Neural cell (in vitro differentiated cells): ENCODE measurements at regions not wholly inside any gene's neighbourhood (a gene's known extent, or its start where the extent isn't known, plus 50 kb on each side); places are given as distances from the start of the nearest gene placed in this dataset.

Experiments used
- H2AFZ ChIP-seq: fragments of 200-600, 300-800 bp; sonication (generic), shearing (Covaris generic); 2 replicates; pipeline ENCODE4 v1.6.0; 2014; ENCODE audit warnings: low read depth, mild to moderate bottlenecking, antibody characterized with exemption, low read length, moderate library complexity
- H3F3A ChIP-seq: fragments of 200-600 bp; shearing (Covaris generic); 2 replicates; pipeline ENCODE4 v1.6.1; 2016; ENCODE audit warnings: mild to moderate bottlenecking, moderate library complexity, mixed read lengths, antibody characterized with exemption, low read length; ENCODE audit not compliant: insufficient read depth, poor library complexity, severe bottlenecking
- H3K27ac ChIP-seq: fragments of 200-600, 300-800 bp; sonication (generic), shearing (Covaris generic); 2 replicates; pipeline ENCODE4 v1.5.1; 2014; ENCODE audit warnings: mild to moderate bottlenecking, low read length, moderate library complexity
- H3K27me3 ChIP-seq: fragments of 300-800, 200-600 bp; sonication (generic), shearing (Covaris generic); 2 replicates; pipeline ENCODE4 v1.6.0; 2014; ENCODE audit warnings: mild to moderate bottlenecking, low read depth, low read length, moderate library complexity; ENCODE audit not compliant: insufficient read depth
- H3K36me3 ChIP-seq: fragments of 300-800, 200-600 bp; sonication (generic), shearing (Covaris generic); 2 replicates; pipeline ENCODE4 v1.5.1; 2014; ENCODE audit warnings: mild to moderate bottlenecking, antibody characterized with exemption, low read length, moderate library complexity; ENCODE audit not compliant: insufficient read depth
- H3K4me2 ChIP-seq: fragments of 300-800, 200-600 bp; sonication (generic), shearing (Covaris generic); 2 replicates; pipeline ENCODE4 v1.6.0; 2014; ENCODE audit warnings: mild to moderate bottlenecking, low read length
- H3K4me3 ChIP-seq: fragments of 300-800, 200-600 bp; sonication (generic), shearing (Covaris generic); 2 replicates; pipeline ENCODE4 v1.5.1; 2014; ENCODE audit warnings: mild to moderate bottlenecking, low read length, moderate library complexity
- H3K79me2 ChIP-seq: fragments of 200-600 bp; shearing (Covaris generic); replicated peaks from 2 replicates; pipeline ENCODE4 v1.6.0; 2014; ENCODE audit warnings: mild to moderate bottlenecking, low read length, moderate library complexity; ENCODE audit not compliant: insufficient read depth
- H3K9ac ChIP-seq: fragments of 300-800, 200-600 bp; sonication (generic), shearing (Covaris generic); 2 replicates; pipeline ENCODE4 v1.6.1; 2016; ENCODE audit warnings: mild to moderate bottlenecking, low read length, mixed read lengths
- H3K9me2 ChIP-seq: fragments of 200-600 bp; shearing (Covaris generic); 2 replicates; pipeline ENCODE4 v1.6.1; 2016; ENCODE audit warnings: mild to moderate bottlenecking, low read length, mixed read lengths; ENCODE audit not compliant: insufficient read depth
- H3K9me3 ChIP-seq: fragments of 200-600, 300-800 bp; sonication (generic), shearing (Covaris generic); 2 replicates; pipeline ENCODE4 v1.6.1; 2016; ENCODE audit warnings: mild to moderate bottlenecking, mixed run types, low read length, moderate library complexity, mixed read lengths
- H4K20me1 ChIP-seq: fragments of 200-600 bp; shearing (Covaris generic); 2 replicates; pipeline ENCODE4 v1.6.1; 2016; ENCODE audit warnings: mild to moderate bottlenecking, mixed run types; ENCODE audit not compliant: insufficient read depth
- CTCF ChIP-seq: fragments of 450-650 bp; IDR thresholded peaks from 2 replicates; pipeline ENCODE4 v1.5.1; 2014; ENCODE audit warnings: antibody characterized with exemption, mild to moderate bottlenecking, moderate library complexity; ENCODE audit not compliant: poor library complexity, severe bottlenecking
- EP300 ChIP-seq: fragments of 450-650 bp; conservative IDR thresholded peaks from 2 replicates; pipeline ENCODE4 v1.6.1; 2014; ENCODE audit warnings: antibody characterized with exemption, mild to moderate bottlenecking, moderate library complexity; ENCODE audit not compliant: poor library complexity, severe bottlenecking
- EZH2 ChIP-seq: fragments of 200-600, 300-800 bp; shearing (Covaris generic), sonication (generic); IDR thresholded peaks from 2 replicates; pipeline ENCODE4 v1.6.1; 2014; ENCODE audit warnings: antibody characterized with exemption, low read length, borderline replicate concordance, mild to moderate bottlenecking; ENCODE audit not compliant: insufficient read depth, poor library complexity, severe bottlenecking
- MXI1 ChIP-seq: fragments of 450-650 bp; conservative IDR thresholded peaks from 2 replicates; pipeline ENCODE4 v1.6.1; 2014; ENCODE audit warnings: antibody characterized with exemption, mild to moderate bottlenecking; ENCODE audit not compliant: poor library complexity, severe bottlenecking
- POLR2AphosphoS5 ChIP-seq: IDR thresholded peaks from 2 replicates; pipeline ENCODE4 v1.6.1; 2012
- RAD21 ChIP-seq: fragments of 450-650 bp; conservative IDR thresholded peaks from 2 replicates; pipeline ENCODE4 v1.6.1; 2014; ENCODE audit warnings: antibody characterized with exemption, mild to moderate bottlenecking, moderate library complexity
- SMC3 ChIP-seq: fragments of 450-650 bp; conservative IDR thresholded peaks from 2 replicates; pipeline ENCODE4 v1.6.1; 2014; ENCODE audit warnings: antibody characterized with exemption, mild to moderate bottlenecking, moderate library complexity; ENCODE audit not compliant: poor library complexity
- TAF1 ChIP-seq: IDR thresholded peaks from 2 replicates; pipeline ENCODE4 v1.6.1; 2012; ENCODE audit warnings: low read depth
- TF ChIP-seq, protein P1 (sequence below): IDR thresholded peaks from 2 replicates; pipeline ENCODE4 v1.6.1; 2012; ENCODE audit warnings: borderline replicate concordance

DNA sequence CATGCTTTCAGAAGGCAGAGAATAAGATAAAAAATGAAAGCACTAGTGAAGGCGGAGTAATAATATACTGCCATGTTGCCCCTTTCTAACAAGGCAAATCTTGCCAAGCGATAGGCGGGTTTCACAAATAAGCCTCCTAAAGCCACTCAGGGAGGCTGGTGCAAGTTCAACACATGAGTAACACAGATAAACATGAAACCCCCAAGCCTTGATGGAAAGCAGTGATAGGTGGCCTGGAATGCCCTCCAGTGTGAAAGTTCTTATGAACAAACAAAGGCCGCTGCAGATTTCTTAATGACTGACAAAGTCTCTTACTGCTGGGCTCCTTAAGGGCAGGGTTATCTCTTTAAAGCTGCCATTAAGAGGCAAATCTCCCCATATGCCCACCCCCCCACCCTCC is 154.7 kb downstream of the ZDHHC21 start:
- TF ChIP-seq RAD21 (no peak), MXI1 (no peak), EP300 (no peak)
- Histone ChIP-seq H3K27me3 (no peaks in the 10 kb centered on the region), H3F3A (no peaks in the 10 kb centered on the region), H3K36me3 (no peaks in the 10 kb centered on the region), H3K27ac (no peak overlapping the region), H3K79me2 (no peaks in the 10 kb centered on the region), H4K20me1 (no peaks in the 10 kb centered on the region), H3K4me2 (no peak overlapping the region), H3K9me3 (no peaks in the 10 kb centered on the region), H2AFZ (no peak overlapping the region), H3K9ac (no peak overlapping the region), H3K9me2 (no peaks in the 10 kb centered on the region), H3K4me3 (no peak overlapping the region)

- Histone ChIP-seq H4K20me1 (no peaks in the 10 kb centered on the region), H2AFZ (no peak overlapping the region)
- TF ChIP-seq MXI1 (no peak), EZH2 (no peak), SMC3 (no peak), EP300 (no peak), RAD21 (no peak), POLR2AphosphoS5 (no peak), CTCF (no peak), TAF1 (no peak)
- TF ChIP-seq, protein P1, sequence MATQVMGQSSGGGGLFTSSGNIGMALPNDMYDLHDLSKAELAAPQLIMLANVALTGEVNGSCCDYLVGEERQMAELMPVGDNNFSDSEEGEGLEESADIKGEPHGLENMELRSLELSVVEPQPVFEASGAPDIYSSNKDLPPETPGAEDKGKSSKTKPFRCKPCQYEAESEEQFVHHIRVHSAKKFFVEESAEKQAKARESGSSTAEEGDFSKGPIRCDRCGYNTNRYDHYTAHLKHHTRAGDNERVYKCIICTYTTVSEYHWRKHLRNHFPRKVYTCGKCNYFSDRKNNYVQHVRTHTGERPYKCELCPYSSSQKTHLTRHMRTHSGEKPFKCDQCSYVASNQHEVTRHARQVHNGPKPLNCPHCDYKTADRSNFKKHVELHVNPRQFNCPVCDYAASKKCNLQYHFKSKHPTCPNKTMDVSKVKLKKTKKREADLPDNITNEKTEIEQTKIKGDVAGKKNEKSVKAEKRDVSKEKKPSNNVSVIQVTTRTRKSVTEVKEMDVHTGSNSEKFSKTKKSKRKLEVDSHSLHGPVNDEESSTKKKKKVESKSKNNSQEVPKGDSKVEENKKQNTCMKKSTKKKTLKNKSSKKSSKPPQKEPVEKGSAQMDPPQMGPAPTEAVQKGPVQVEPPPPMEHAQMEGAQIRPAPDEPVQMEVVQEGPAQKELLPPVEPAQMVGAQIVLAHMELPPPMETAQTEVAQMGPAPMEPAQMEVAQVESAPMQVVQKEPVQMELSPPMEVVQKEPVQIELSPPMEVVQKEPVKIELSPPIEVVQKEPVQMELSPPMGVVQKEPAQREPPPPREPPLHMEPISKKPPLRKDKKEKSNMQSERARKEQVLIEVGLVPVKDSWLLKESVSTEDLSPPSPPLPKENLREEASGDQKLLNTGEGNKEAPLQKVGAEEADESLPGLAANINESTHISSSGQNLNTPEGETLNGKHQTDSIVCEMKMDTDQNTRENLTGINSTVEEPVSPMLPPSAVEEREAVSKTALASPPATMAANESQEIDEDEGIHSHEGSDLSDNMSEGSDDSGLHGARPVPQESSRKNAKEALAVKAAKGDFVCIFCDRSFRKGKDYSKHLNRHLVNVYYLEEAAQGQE, result no peak
Measured at GRCh38 chr9:14535161-14535955, 157.9 kb downstream of the ZDHHC21 start.

More at GRCh38 chr9:14535161-14535955, 157.9 kb downstream of the ZDHHC21 start:
- no peaks in the 10 kb centered on the region for H3K79me2 ChIP-seq
- H3F3A ChIP-seq, result no peaks in the 10 kb centered on the region
- H3K9me3 ChIP-seq, result no peaks in the 10 kb centered on the region
- no peak overlapping the region for H3K4me3 ChIP-seq
- H3K36me3 ChIP-seq, result no peaks in the 10 kb centered on the region
- H3K4me2 ChIP-seq, result no peak overlapping the region
- H3K9me2 ChIP-seq, result no peaks in the 10 kb centered on the region
- no peak overlapping the region for H3K27ac ChIP-seq
- no peak overlapping the region for H3K9ac ChIP-seq
- H3K27me3 ChIP-seq, result no peaks in the 10 kb centered on the region
